Left renal pelvis (tissue), 4 donors: ENCODE measurements at regions not wholly inside any gene's neighbourhood (a gene's known extent, or its start where the extent isn't known, plus 50 kb on each side); places are given as distances from the start of the nearest gene placed in this dataset.

Experiments
- DNase-seq, 4 donors: peaks; one replicate each; pipeline ENCODE4 v3.0.0-alpha.2; 2013; ENCODE audit warnings: low read depth in 4 of 4, low spot score in 3 of 4

GRCh38 chr2:120878970-120879369 lies 143.3 kb downstream of the GLI2 start:
- DNase-seq, result no peak

- DNase-seq, result no peak
Measured at GRCh38 chr2:120879431-120880295, 144.0 kb downstream of the GLI2 start.

GRCh38 chr2:120880381-120880780 lies 144.7 kb downstream of the GLI2 start:
- no peak for DNase-seq

- no peak for DNase-seq
Measured at GRCh38 chr2:120881981-120882788, 146.5 kb downstream of the GLI2 start.

- no peak for DNase-seq
Measured at GRCh38 chr2:120883607-120884440, 148.2 kb downstream of the GLI2 start.

- DNase-seq, result peak in 1 of 4 donors; percentile 72
Measured at GRCh38 chr2:120884472-120885290, 149.0 kb downstream of the GLI2 start.

- DNase-seq, result no peak
Measured at GRCh38 chr2:120885321-120885720, 149.7 kb downstream of the GLI2 start.

- no peak for DNase-seq
Measured at GRCh38 chr2:120885749-120886148, 150.1 kb downstream of the GLI2 start.

- no peak for DNase-seq
Measured at GRCh38 chr2:120886534-120887319, 151.1 kb downstream of the GLI2 start.

GRCh38 chr2:120887320-120887697 lies 151.6 kb downstream of the GLI2 start:
- no peak for DNase-seq

GRCh38 chr2:120887741-120888231 lies 152.1 kb downstream of the GLI2 start:
- DNase-seq, result no peak

- DNase-seq, result no peak
Measured at GRCh38 chr2:120888851-120889250, 153.2 kb downstream of the GLI2 start.

- DNase-seq, result no peak
Measured at GRCh38 chr2:120889936-120890335, 154.3 kb downstream of the GLI2 start.

GRCh38 chr2:120890566-120891360 lies 155.1 kb downstream of the GLI2 start:
- DNase-seq, result no peak

- DNase-seq, result no peak
Measured at GRCh38 chr2:120892271-120892966, 156.8 kb downstream of the GLI2 start.

- DNase-seq, result no peak
Measured at GRCh38 chr2:120892967-120893667, 157.4 kb downstream of the GLI2 start.
